Activated CD4-positive, CD25-positive, alpha-beta regulatory T cell treated with anti-CD3 and anti-CD28 coated beads, Interleukin-2, amount 50 U/mL, for 24 hours (primary cell): ENCODE measurements at regions not wholly inside any gene's neighbourhood (a gene's known extent, or its start where the extent isn't known, plus 50 kb on each side); places are given as distances from the start of the nearest gene placed in this dataset.

Experiments
- ATAC-seq, 2 donors: fragments of 150-1000 bp; cut with Tn5 transposase; one replicate each; pipeline ENCODE4 v1.10.0; 2021; ENCODE audit warnings: mild to moderate bottlenecking in 1 of 2, moderate library complexity in 1 of 2

DNA sequence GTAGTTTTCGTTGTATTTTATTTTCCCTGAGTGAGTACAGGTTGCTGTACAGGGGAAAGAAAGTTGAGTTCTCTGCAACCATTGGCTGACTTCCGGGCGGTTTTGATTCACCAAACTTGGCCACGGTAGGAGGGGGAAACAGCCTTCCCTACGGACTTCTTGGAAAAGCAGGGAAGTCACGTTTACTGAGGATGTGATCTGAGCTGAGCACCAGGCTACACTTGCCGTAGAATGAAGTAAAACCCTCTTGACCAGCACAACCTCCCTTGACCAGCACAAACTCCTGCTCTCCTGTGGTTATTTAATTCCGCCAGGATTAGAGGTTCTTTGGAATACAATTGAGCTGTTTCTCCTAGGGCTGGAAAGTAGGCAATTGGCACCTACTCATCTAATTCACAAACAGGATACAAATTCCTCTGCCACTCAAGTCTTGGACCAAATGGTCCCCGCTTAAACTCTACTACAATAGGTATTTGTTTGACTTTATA, 242.0 kb upstream of the RBFOX1 start:
- no peak for ATAC-seq

DNA sequence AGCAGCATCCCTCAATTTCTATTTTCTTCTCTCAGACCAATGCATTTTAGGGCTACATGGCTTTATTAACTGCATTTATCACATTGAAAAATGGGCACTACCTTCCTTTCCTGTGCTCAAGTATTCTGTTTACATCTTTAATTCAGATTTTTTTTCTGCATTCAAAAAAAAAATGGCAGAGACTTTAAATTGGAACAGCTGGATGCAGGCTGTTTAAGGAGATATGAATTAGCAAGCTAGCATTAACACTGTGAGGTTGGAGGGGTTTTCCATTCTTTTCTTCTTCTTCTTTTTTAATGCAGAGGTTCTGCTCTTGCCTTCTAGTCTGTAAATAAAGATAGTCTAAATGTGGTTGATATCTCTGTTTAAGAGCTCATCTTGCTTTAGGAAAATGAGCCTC, 242.9 kb upstream of the RBFOX1 start:
- no peak for ATAC-seq

DNA sequence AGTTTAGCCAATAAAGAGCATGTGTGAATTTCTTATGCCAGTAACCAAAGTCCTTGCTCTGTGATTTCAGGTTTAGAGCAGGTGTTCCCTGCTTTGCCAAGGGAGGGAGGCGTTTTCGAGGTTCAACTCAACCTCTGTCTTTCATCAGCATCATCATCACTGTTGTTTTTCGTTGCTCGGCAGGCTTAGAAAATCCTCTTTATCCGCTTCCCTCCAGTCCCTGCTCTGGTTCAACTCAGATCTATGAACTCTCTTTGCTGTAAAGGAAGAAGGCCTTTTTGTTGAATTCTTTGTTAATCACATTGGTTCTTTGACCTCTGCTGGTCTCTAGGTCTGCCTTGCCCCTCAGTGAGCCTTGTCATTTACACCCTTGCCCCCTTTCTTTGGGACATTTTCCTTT, 243.9 kb upstream of the RBFOX1 start:
- no peak for ATAC-seq

DNA sequence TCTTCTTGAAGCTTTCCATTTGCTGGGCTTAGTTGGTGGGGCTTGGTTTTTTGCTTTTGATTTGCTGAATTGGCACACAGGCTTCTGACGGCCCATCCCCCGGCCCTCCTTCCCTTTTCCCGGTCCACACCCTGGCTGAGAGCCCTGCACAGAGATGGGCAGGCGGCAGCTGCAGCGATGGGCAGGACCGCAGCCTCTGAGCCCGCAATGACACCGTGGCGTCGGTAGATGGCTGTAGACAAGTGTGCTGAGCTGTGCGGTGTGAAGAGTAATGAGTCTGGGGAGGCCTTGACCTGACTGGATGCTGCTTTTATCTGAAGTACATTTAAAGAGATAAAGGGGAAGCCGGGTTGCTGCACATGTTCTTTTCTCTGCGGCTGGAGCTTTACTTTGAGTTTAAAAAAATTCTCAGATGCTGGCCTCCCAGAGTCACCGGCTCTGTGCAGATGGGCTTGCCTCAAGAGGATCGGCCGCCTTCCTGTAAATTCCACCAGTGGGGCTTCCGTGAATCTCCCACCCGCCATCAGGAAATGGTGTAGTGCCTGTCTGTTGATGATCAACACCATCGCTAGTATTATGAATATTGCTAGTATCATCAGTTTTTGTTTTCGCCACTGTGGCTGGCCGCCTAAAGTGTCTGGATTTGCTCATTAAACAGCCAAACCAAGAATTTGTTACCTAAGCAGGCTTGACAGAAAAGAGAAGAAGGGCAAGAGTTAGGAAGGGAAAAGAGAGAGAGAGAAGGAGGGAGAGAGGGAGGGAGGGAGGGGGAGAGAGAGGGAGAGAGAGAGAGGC, 245.6 kb upstream of the RBFOX1 start:
- no peak for ATAC-seq

DNA sequence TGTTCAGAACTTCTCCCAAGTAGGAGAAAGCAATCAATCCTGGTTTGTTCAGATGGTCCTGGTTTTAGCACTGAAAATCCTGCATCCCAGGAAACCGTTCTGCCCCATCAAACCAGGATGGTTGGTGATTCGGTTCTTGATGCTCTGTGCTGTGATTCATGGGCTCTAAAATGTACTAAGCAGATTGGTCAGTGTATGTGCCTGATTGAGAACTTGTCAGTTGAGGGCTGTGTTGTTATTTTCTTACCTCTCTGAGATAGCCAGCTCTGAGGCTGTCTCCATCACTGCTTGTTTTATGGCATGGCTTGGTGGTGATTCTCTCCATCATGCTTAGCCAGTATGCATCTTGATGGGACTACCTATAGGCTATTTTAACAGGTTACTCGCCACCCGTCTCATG, 246.9 kb upstream of the RBFOX1 start:
- no peak for ATAC-seq

DNA sequence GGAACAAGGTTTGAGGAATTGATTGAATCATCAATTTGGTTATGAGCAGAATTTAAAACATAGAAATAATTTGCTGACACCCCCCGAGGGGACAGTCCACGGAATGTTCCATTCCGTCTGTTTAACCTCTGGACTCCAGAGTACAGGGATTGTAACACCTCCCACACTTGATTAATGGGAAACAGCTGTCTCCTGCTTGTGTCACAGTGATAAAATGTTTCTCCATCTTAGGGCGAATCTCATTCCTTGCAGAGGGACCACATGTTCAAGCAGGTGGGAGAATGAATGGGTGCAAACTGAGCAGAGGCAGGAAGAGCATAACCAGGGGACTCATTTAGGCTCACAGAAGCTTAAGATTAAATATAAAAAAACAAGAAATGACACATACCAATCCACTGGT, 249.5 kb upstream of the RBFOX1 start:
- ATAC-seq = no peak

DNA sequence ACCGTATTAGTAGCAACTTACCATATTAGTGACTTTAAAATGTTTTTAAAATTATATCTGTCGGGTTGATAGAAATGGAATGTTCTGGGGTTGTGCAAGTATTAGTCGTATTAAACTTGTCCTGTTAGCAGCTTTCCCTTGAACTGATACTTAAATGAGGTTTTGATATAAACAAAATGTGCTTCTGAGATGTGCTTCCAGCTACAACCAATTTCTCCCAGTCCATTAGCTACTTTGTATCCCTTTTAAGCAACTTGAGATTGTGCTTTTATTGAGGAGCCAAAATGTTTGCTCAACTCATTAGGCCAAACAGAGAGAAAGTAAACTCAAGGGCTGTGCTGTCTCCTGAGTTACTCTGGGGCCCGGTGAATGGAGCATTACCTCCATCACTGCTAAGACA, 255.0 kb upstream of the RBFOX1 start:
- ATAC-seq = no peak

DNA sequence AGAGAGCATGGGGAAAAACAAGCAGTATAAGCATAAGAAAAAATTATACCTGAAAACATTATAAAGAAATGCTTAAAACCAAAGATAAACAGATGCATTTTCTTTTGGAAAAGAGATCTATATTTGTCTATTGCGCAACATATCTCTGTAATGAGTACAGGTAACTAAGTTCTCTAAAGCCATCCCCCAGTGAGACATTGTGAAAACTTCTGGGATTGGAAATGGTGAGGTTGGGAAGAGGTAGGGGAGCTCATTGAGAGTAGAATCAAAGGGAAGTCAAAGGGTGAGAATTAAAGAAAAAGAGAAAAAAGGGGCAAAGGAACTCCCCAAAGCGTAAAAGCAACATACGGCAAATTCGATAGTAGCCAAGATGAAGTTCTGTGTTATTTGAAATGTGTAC, 257.9 kb upstream of the RBFOX1 start:
- ATAC-seq = no peak

DNA sequence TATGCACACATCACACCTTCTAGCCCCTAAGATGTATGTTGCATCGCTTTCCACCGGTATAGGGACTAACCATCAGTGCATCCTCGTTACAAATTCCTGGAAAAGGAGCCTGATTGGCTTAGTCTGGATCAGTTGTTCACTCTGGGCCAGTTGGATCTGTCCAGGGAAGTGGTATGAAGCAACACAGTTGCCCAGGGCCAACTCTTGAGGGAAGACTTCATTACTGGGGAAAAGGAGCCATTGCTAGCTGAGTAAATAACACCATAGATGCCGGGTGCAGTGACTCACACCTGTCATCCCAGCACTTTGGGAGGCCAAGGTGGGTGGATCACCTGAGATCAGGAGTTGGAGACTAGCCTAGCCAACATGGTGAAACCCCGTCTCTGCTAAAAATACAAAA, 275.2 kb upstream of the RBFOX1 start:
- ATAC-seq = no peak

DNA sequence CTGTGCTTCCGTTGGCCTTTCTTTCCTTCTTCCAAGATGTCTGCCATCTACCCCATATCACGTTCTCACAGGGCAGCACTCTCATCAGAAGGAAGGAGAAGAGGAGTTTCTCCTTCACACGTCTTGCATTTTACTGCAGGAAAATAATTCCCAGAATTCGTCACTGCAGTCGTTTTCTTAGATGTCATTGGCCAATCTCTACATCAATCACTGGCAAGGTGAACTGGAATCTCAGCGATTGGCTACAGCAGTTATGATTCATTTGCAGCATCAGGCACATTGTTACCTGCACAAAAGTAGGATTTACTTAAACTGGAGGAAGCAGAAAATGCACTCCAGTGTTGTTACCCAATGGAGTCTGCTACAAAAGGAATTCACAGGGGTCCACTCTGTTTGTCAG, 277.2 kb upstream of the RBFOX1 start:
- ATAC-seq = no peak

DNA sequence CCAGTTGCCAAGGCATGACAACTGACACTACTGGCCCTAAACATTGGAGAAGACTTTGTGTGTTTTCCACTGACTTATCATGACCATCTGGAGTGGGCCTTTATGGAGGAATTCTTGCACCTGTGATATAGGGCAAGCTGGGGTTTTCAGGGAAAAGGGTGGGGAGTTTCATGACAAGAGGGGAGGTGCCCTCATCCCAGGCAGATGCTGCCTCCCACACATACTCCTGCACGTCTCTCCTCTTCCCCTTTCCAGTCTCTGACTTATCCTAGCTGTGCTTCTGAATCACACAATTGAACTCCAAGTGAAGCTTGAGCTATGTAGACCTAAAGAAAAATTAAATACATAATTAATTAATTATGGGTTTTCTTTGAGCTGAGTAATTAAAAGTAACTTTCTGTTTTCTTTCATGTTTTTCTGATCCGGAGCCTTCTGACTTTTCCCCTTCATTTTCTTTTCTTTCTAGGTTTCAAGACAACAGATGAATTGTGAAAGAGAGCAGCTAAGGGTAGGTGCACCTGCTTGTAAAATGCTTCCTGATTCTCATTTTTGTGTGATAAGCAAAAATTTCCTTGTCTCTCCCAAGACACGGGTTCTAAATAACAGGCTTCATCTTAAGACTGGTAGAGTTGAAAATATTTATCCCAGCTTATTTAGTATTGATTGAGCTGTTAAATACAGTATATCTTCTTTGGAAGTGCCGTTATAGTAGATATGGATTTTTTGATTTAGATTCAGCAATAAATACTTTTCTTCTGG, 280.9 kb upstream of the RBFOX1 start:
- ATAC-seq = no peak

DNA sequence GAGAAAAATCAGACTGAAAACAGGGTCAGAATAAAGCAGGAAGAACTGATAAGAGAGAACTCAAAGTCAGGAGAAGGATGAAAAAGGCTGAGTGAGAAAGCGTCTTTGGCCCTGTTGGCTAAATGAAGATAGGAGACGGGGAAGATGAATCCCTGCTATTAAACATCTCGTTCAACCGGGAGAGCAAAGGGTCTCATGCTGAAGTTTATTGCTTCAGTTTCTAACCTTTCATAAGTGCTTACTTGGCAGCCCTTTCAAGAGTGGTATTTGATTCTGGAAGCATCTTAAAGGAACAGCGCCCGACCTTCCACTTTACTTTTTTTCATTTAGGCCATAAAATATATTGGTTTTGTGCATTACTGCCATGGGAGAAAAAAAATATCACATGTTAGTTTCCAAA, 288.3 kb upstream of the RBFOX1 start:
- no peak for ATAC-seq

DNA sequence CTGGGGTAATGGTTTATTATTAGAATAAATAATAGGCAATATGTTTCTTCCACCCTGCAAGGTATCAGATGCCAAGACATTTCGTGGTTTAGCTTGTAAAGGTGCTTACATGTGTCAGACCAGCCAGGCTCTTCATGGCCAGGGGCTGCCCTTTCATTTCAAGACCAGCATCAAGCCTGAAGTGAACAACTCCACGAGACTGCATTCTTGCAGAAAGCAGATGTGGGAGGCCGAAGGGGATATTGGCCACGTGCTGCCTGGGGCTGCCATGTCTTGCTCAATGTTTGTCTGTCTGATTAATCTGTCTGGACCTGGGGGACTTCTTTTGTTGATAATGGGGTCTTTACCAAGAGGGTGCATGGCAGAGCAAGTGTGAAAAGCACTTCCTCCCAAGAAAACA, 294.2 kb upstream of the RBFOX1 start:
- ATAC-seq = no peak

DNA sequence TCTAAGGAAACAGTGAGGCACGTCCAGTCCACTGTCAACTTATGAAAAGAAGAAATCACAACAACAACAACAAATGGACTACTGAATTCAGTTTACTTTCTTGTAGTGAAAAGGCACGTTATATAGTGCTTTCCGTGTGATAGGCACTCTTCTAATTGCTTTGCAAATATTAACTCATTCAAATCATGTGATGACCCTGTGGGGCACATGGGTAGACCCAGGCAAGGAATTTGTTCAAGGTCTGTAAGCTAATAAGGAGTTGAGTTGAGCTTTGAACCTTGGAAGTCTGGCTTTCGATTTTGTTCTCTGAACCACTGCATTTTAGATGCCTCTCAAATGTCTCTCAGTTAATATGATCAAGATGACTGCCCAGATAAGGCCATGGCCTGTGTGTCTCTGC, 295.1 kb upstream of the RBFOX1 start:
- no peak for ATAC-seq

DNA sequence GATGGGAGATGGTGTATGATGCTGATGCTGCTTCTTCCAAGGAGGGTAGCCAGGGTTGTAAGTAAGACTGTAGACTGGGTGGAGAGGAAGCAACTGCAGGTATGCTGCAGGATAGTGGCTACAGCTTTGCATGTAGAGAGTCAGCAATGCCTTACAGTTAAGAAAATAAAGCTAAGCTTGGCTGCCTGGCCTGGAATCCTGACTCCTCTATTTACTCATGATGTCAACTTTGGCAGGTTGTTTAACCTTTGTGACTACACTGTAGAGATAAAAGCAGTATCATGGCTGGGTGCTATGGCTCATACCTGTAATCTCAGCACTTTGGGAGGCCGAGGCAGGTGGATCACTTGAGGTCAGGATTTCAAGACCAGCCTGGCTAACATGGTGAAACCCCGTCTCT, 301.6 kb upstream of the RBFOX1 start:
- ATAC-seq = no peak

DNA sequence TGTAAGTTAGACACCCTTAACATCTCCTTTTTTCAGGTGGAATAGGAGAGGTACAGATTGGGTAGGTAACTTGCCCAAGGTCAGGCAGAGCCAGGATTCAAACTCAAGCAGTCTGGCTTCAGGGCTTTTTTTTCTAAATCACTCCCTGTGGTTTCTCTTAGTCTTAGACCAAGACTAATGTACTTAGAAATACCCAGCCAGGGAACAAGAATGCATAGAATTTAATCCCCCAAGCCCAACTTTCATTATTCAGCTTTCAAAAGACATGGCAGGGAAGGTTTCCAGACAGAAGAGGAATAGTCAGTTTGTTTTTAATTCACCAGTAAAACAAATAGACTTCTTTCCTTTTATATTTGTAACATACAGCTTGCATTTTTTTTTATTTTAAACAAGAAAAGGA, 305.2 kb upstream of the RBFOX1 start:
- ATAC-seq = no peak

DNA sequence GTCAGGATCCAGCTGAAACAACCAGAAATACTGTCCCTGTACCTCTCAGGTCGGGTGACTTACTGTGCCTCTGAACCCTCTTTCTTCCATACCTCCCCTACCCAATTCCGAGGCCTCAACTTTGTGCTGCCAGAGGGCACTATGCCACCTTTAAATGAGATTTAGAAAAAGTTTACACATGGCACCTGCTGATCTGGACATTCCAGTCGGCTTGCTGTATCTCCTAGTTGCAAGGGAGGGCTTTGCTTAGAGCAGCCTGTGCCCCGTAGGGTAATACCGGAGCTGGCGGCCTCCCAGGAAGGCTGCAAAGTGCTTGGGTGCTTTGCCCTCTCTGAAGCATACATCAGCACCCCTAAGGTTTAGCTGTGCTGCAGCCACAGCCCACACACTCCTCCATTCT, 306.0 kb upstream of the RBFOX1 start:
- no peak for ATAC-seq

DNA sequence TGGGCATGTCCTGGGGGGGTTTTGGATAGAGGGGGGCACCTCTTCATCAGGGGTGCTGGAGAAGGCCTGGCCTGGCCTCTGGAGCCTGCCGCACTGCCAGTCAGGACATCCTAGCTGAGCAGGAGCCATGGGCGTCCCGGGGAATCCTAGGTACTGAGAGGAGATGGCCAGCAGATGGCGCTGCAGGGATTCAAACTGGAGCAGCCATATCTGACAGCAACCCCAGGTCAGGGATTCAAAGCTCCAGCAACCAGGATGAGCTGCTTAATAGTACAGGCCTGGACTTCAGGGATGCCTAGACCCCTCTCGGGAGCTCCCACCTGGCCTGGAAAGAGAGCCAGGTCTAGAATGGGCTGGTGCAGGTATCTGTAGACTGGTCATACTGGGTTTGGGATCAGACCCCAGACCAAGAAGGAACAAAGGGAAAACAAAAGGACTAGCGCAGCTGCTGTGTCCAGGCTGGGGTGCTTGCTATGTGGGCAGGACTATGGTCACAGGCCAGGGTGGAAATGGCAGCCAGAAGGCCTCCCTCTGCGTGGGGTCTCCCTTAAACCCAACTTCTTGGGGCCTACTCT, 306.9 kb upstream of the RBFOX1 start:
- ATAC-seq = no peak

DNA sequence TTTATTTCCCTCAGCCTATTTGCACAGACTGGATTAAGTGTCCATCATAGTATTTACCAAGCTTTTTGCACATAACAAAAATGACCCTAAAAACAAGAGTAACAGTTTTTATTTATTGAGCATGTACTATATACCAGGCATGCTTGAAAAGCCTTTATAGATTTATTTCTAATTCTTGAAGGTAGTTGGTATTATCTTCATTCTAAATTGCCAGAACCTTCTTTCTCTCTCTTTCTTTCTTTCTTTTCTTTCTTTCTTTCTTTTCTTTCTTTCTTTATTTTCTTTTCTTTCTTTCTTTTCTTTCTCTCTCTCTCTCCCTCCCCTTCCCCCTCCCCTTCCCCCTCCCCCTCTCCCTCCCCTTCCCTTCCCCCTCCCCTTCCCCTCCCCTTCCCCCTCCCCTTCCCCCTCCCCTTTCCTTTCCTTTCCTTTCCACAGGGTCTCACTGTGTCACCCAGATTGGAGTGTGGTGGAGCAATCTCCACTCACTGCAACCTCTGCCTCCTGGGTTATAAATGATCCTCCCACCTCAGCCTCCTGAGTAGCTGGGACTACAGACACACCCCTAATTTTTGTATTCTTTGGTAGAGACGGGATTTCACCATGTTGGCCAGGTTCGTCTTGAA, 310.9 kb upstream of the RBFOX1 start:
- no peak for ATAC-seq

DNA sequence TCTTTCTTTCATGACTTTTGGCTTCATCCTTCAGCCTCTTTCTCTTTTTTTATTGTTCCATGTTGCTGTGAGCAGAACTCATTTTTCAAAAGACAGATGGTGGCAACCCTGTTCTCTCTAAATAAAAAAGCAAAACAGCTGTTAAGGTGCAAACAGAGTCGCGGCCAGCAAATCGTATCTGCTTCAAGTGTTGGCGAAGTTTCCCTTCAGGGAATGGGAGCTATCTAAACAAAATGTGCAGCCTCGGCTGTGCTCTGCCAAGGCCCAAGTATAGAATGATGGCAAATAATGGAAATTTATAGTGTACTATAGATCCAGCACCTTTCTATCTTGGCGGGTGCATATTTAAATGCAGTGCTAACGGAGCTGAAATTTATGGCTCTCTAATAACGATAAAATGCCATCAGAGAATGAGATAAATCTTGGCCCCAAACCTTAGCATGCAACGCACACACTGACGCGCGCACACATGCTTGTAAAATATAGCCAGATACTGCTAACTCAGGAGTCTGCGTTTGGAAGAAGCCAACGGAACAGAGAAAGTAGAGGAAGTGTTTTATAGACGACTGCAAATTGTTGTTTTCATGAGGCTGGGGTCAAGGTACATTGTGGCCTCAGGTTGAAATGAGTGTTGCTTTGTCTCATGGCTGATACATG, 315.5 kb upstream of the RBFOX1 start:
- ATAC-seq = no peak

DNA sequence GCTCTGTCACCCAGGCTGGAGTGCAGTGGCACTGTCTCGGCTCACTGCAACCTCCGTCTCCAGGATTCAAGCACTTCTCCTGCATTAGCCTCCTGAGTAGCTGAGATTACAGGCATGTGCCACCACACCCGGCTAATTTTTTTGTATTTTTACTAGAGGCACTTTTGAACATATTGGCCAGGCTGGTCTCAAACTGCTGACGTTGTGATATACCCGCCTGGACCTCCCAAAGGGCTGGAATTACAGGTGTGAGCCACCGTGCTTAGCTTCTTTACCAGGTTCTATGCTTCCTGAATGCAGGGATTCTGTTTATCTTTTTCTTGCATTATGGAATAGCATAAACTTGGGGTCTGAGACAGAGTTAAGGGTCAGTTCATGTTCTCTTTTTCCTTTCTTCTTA, 317.9 kb upstream of the RBFOX1 start:
- ATAC-seq = no peak

DNA sequence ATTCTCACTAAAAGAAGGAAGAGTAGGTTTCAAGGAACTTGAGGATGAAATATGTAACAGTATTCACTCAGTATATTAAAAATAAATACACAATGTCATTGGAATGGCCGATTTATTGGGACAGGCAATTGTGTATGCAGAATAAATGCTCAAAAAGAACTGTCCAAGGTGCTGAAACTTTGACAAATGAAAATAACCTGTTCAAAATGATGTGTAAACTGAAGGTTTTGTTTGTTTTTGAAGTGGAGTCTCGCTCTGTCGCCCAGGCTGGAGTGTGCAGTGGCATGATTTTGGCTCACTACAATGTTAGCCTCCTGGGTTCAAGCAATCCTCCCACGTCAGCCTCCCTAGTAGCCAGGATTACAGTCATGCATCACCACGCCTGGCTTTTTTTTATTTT, 318.7 kb upstream of the RBFOX1 start:
- no peak for ATAC-seq

DNA sequence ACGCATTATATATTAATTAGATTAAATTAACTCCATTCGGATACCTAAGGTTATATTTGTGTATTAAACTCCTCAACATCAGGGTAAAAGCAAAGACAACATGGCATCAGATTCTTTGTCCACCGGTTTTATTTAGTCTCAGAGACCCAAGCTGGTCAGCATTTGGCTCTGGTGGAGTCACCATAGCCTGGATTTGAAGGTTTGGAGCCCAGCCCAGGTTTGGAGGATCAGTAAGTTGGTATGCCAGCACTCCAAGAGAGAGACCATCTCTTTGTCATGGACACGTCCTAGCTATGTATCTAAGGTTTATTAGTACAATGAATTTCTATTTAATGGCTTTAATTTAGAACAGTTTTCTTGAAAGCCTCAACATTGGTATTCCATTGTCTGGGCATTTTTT, 328.4 kb upstream of the RBFOX1 start:
- ATAC-seq = no peak
